Tibial nerve (tissue), 4 donors: ENCODE measurements at regions not wholly inside any gene's neighbourhood (a gene's known extent, or its start where the extent isn't known, plus 50 kb on each side); places are given as distances from the start of the nearest gene placed in this dataset.

Experiments
- DNase-seq, 2 donors: peaks; one replicate each; pipeline ENCODE4 v3.0.0-alpha.2; 2019; ENCODE audit warnings: low spot score in 2 of 2
- H3K27ac ChIP-seq, 4 donors: fragments of 200-600 bp; sonication (generic) in 3 of 4; one replicate each; pipeline ENCODE4 v1.5.1; 2017 to 2019; ENCODE audit warnings: mild to moderate bottlenecking in 1 of 4
- H3K27me3 ChIP-seq, 2 donors: fragments of 200-600 bp; sonication (generic) in 1 of 2; one replicate each; pipeline versions ENCODE4 v1.5.1 to v1.6.0; 2017 to 2019
- H3K36me3 ChIP-seq, 3 donors: fragments of 200-600 bp; sonication (generic); one replicate each; pipeline ENCODE4 v1.5.1; 2018 to 2019
- H3K4me1 ChIP-seq, 4 donors: fragments of 200-600 bp; sonication (generic) in 3 of 4; one replicate each; pipeline ENCODE4 v1.5.1; 2017 to 2019
- H3K4me3 ChIP-seq, 4 donors: fragments of 200-600 bp; sonication (generic) in 3 of 4; one replicate each; pipeline ENCODE4 v1.5.1; 2017 to 2019; ENCODE audit warnings: mild to moderate bottlenecking in 1 of 4, moderate library complexity in 1 of 4
- H3K9me3 ChIP-seq, 4 donors: fragments of 200-600 bp; sonication (generic) in 3 of 4; one replicate each; pipeline ENCODE4 v1.5.1; 2017 to 2019
- CTCF ChIP-seq, 5 experiments: fragments of 200-600 bp in 3 of 5; fragments of 450-650 bp in 2 of 5; sonication (generic) in 3 of 5; IDR thresholded peaks; one replicate each; pipeline ENCODE4 v1.5.1; 2016 to 2019; ENCODE audit warnings: antibody characterized with exemption in 5 of 5, mild to moderate bottlenecking in 3 of 5, moderate library complexity in 2 of 5
- EP300 ChIP-seq, 2 donors: sonication (generic); formaldehyde crosslinking; IDR thresholded peaks; one replicate each; pipeline ENCODE4 v1.6.1; 2017; ENCODE audit warnings: antibody characterized with exemption in 2 of 2, mild to moderate bottlenecking in 1 of 2
- POLR2A ChIP-seq, 2 donors: fragments of 450-650 bp; IDR thresholded peaks; one replicate each; pipeline ENCODE4 v1.6.1; 2017; ENCODE audit warnings: antibody characterized with exemption in 2 of 2, mild to moderate bottlenecking in 2 of 2, moderate library complexity in 2 of 2
- WGBS, 2 donors: methylation state at CpG; one replicate each; pipeline ENCODE4 v1.1.5; 2018; 5-methylcytosine and 5-hydroxymethylcytosine counted together

GRCh38 chr17:62906881-62907280 lies 59.2 kb upstream of the TANC2 start:
- Histone ChIP-seq H3K4me3 (no peak overlapping the region), H3K36me3 (no peaks in the 10 kb centered on the region), H3K27ac (no peak overlapping the region), H3K4me1 (no peaks in the 10 kb centered on the region), H3K27me3 (no peaks in the 10 kb centered on the region), H3K9me3 (no peaks in the 10 kb centered on the region)
- no peak for DNase-seq
- no peak for TF ChIP-seq EP300 (IDR thresholded peaks at IDR 0.05)
- no peak for TF ChIP-seq POLR2A (IDR thresholded peaks at IDR 0.05)
- TF ChIP-seq CTCF (IDR thresholded peaks at IDR 0.05): no peak

GRCh38 chr17:62905233-62905632 lies 60.8 kb upstream of the TANC2 start:
- no peaks in the 10 kb centered on the region for H3K9me3 ChIP-seq
- H3K36me3 ChIP-seq: no peaks in the 10 kb centered on the region
- WGBS, 2 donors: 87 to 93% methylated on average over 4 of the region's 4 CpGs
- no peak for DNase-seq
- no peak overlapping the region for H3K4me3 ChIP-seq
- no peak for TF ChIP-seq EP300 (IDR thresholded peaks at IDR 0.05)
- TF ChIP-seq CTCF (IDR thresholded peaks at IDR 0.05): no peak
- TF ChIP-seq POLR2A (IDR thresholded peaks at IDR 0.05): no peak
- no peak overlapping the region for H3K27ac ChIP-seq
- H3K4me1 ChIP-seq: no peaks in the 10 kb centered on the region
- H3K27me3 ChIP-seq: no peaks in the 10 kb centered on the region

- no peak for DNase-seq
- Histone ChIP-seq H3K4me1 (peaks cover 0 to 10% (median 0%) of the 10 kb centered on the region in 4 donors), H3K27me3 (no peaks in the 10 kb centered on the region), H3K27ac (no peak overlapping the region), H3K9me3 (no peaks in the 10 kb centered on the region), H3K4me3 (no peak overlapping the region), H3K36me3 (no peaks in the 10 kb centered on the region)
- TF ChIP-seq CTCF (IDR thresholded peaks at IDR 0.05) (no peak), POLR2A (IDR thresholded peaks at IDR 0.05) (no peak), EP300 (IDR thresholded peaks at IDR 0.05) (no peak)
- WGBS, 2 donors: 56% methylated on average over 5 of the region's 5 CpGs
Observed at GRCh38 chr17:62902531-62903220, 63.4 kb upstream of the TANC2 start.

- Histone ChIP-seq H3K4me1 (peaks cover 0 to 11% (median 0%) of the 10 kb centered on the region in 4 donors), H3K27ac (no peak overlapping the region), H3K27me3 (no peaks in the 10 kb centered on the region), H3K4me3 (no peak overlapping the region), H3K9me3 (no peaks in the 10 kb centered on the region), H3K36me3 (no peaks in the 10 kb centered on the region)
- WGBS, 2 donors: 93 to 94% methylated on average over 8 of the region's 8 CpGs
- no peak for DNase-seq
- TF ChIP-seq EP300 (IDR thresholded peaks at IDR 0.05) (no peak), POLR2A (IDR thresholded peaks at IDR 0.05) (no peak), CTCF (IDR thresholded peaks at IDR 0.05) (no peak)
Observed at GRCh38 chr17:62901544-62901943, 64.5 kb upstream of the TANC2 start.

GRCh38 chr17:62900096-62900495 lies 65.9 kb upstream of the TANC2 start:
- Histone ChIP-seq H3K4me3 (no peak overlapping the region), H3K27ac (no peak overlapping the region), H3K36me3 (no peaks in the 10 kb centered on the region), H3K9me3 (no peaks in the 10 kb centered on the region), H3K27me3 (no peaks in the 10 kb centered on the region), H3K4me1 (peaks cover 0 to 11% (median 0%) of the 10 kb centered on the region in 4 donors)
- WGBS, 2 donors: 96% methylated on average over 5 of the region's 5 CpGs
- TF ChIP-seq POLR2A (IDR thresholded peaks at IDR 0.05) (no peak), EP300 (IDR thresholded peaks at IDR 0.05) (no peak), CTCF (IDR thresholded peaks at IDR 0.05) (no peak)
- no peak for DNase-seq
